Hypothalamus (tissue), 51 donors: ENCODE measurements at regions not wholly inside any gene's neighbourhood (a gene's known extent, or its start where the extent isn't known, plus 50 kb on each side); places are given as distances from the start of the nearest gene placed in this dataset.

Source experiments
- DNase-seq, 51 donors: peaks; one replicate each; lab custom pipeline; 2025; lab: John Stamatoyannopoulos, UW

DNA sequence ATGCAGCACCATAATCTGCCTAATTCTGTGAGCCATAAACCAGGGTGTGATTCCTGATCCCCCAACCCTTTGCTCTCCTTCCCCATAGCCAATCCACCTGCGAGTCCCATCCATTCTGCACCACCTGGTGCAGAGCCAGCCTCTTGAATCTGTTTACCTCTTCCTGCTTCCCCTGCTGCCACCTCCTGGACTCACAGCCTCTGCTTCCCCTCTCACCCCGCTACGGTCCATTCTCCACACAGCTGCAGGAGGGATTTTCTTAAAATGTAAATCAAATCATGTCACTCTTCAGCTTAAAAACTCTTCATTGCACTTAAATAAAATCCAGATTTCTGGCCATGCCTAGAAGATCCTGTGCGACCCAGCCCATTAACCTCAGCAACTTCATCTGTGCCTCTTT, 186.7 kb downstream of the FOXD2 start:
- no peak for DNase-seq

DNA sequence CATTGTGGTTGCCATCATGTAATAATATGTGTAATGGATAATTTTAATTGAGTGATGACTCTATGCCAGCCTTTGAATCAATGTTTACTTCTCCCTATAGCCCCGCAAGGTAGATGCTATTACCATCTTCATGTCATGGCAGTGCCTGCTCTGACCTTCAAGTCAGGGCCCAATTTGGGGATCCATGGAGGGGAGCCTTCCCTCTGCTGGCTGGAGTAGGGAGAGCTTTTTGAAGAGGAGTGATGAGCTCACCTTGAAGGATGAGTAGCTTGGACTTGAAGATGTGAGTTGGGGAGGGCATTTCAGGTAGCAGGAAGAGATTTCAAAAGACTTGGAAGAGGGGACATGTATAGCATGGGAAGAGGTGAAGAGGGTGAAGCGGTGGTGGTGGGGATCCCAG, 189.2 kb downstream of the FOXD2 start:
- DNase-seq: no peak

DNA sequence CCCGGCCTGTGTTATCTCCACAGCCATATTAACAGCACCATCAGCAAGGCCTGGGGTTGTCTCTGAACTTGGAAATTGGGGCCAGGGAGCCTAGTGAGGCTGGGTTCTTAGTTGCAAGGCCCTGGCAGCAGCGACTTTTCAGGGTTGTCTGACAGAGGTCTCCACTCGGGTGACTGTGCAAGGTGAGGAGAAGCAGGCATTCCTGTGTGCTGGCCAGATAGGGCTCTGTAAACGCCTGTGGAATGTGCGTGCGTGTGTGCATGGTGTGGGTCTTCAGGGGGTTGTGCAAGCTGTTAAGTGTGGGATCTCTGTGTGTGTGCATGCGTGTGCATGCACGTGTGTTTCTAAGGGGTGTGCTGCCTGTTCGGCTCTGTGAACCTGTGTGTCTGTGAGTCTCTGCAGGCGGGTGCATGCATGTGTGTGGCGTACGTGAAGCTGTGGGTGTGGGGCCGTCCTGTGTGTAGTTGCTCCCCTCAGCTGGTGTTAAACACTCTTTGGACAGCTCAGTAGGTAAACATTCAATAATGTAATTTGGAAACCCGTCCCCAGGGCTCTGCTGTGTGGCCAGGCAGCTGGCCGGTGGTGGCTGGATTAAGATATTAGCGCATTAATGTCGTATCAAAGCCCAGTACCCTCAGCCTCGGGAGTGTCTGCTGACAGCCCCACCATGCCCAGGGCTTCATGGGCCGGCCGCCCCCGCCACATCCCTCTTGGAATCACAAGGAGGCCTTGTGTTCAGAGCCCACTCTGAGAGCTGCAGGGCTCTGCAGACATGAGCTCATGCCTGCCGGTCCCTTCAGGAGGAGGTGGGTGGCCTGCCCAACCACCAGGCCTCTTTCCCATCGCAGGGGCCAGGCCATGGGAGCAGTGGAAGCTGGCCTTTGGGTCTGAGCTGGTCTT, 189.9 kb downstream of the FOXD2 start:
- no peak for DNase-seq

DNA sequence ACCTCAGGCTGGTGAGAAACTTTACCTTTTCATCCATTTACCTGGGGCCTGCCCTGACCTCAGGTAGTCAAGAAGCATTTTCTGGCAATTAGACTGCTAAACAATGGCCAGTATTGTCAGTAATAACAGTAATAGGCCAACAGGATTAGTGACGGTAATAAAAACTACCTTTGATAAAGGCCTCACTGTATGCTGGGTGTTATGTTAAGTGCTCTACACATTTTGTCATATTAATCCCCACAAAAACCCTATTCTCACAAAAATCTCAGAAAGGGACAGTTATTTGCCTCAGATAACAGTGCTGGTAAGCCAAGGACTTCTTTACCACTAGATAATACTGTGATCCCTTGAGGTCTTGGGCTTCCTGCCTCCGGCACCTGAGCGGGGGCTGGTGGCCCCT, 191.4 kb downstream of the FOXD2 start:
- DNase-seq: no peak

DNA sequence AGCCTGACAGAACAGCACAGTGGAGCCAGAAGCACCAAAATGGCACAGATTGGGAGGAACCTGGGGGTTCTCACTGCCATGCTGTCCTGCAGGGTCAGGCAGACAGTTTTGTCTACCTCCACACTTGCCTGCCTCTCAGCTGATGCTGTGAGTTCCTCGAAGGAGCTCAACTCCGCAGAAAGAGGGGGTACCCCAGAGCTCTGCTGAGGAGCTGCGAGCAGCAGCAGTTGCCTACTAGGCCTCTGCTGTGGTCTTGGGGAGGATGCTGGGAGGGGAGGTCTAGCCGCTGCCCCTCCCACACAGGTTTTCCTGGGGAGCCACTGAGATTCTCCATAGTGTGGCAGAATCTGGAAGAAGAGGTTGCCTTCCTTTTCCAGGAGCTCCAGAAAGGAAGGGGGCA, 192.5 kb downstream of the FOXD2 start:
- no peak for DNase-seq

DNA sequence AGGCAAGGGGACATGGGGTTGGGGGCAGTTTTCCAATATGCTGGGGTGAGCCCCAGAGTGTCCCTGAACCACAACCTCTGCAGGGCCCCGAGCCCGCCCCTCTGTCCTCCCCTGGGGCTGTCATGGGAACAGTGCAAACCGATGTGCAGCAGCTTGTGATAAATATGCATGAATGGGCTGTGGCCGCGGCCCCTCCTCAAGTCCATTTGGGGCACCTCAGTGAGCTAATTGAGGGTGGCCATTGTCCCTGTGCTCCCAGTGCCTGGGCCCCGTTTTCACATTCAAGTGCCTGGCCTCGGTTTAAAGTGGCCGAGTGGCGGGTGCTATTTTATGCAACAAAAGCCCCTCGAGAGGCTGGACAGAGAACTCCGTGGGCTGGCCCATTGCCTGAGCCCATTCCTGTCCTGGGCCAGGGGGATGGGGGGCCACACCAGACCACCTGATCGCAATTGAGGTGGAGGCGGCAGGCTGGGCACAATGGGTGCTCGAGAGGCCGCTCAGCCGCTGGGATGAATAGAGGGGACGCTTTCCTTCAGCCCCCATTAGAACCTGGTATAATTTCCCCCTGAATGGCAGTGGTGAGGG, 193.7 kb downstream of the FOXD2 start:
- DNase-seq: no peak

DNA sequence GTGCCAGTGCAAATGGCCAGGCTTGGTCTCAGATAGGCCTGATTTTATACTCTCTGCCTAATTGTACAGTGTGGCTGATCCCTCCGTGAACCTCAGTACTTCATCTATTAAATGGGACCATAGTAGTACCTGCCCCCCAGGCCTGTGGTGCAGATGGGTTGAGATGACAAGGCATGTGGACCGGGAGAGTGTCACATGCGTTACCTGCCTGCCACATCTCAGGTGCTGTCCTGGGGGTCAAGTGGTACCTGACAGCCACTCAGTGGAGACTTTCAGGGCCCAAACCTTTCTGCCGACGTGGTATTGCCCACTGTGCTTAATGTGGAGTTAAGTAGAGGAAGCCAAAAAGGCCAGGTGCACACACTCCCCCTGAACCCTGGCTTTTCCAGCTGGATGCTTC, 197.3 kb downstream of the FOXD2 start:
- DNase-seq: no peak

DNA sequence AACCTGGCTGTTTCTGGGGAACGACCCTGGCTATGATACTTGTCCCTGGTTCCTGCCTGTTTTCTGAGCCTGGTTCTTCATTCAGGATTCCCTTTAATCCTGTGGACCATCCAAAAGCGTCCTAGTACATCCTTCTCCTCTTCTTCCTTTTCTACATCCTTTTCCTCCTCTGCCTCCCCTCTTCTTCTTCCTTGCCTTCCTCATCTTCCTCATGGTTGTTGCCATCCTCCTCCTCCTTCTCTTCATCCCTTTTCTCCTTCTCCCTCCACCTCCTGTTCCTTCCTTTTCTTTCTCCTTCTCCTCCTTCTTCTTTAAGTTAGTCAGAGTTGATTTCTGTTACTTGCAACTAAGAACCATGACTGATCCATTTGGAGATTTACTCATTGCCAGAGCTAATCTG, 197.8 kb downstream of the FOXD2 start:
- no peak for DNase-seq

DNA sequence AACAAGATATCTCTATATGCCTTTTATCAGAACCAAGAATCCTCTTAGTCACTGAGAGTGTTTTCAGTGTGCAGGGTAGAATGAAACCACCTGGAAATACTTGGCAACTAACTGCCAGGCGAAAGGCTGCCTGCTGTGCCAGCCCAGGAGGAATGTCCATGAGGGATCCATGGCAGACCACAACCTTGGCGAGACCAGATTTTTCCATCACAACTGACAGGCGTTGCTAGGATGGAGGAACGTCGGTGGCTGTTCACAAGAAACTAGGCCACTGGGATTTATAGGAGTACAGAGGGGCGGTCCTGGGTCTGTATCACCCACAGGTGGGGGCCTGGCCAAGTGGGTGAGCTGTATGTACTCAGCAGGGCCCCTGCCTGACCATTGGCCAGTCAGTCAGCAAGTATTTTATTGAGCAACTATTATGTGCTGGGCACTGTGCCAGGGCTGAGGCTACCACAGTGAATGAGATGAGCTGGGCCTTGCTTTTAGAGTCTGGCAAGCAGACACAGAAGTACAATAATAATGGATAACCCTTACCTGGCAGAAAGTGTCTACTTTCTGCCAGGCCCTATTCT, 199.4 kb downstream of the FOXD2 start:
- DNase-seq: no peak

DNA sequence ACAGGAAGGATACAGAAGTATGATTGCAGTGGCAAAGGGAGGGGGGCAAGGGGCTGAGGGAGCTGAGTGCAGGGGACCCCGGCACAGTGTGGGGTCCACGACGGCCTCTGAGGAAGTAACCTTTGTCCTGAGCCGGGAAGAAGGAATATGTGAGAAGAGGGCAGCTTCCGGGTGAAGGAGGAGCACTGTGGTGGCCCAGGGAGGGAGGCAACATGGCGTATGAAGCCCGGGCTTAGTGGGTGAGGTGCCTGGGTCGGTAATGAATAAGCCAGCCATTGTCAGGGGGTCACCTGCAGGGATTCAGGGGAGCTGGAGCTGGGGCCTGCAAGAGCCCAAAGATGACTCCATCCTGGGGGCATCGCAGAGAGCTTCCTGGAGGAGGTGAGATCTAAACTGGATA, 200.4 kb downstream of the FOXD2 start:
- no peak for DNase-seq

DNA sequence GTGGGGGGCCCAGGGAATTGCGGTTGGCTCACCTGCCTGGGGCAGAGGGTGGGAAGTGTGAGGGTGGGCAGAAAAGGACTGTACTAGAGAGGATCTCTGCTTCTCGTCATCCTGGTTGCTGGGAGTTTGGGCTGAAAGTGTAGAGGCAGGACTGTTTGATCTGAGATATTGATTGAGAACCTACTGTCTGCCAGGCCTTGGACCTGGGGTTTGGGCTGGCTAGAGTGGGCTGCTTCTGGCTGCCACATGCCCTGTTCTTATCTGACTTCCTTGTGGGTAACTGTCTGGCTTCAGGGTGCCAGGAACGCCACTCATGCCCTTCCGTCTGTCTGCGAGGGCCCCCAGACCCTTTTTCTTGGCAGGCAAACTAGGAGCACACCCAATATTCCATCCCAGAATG, 200.9 kb downstream of the FOXD2 start:
- no peak for DNase-seq

DNA sequence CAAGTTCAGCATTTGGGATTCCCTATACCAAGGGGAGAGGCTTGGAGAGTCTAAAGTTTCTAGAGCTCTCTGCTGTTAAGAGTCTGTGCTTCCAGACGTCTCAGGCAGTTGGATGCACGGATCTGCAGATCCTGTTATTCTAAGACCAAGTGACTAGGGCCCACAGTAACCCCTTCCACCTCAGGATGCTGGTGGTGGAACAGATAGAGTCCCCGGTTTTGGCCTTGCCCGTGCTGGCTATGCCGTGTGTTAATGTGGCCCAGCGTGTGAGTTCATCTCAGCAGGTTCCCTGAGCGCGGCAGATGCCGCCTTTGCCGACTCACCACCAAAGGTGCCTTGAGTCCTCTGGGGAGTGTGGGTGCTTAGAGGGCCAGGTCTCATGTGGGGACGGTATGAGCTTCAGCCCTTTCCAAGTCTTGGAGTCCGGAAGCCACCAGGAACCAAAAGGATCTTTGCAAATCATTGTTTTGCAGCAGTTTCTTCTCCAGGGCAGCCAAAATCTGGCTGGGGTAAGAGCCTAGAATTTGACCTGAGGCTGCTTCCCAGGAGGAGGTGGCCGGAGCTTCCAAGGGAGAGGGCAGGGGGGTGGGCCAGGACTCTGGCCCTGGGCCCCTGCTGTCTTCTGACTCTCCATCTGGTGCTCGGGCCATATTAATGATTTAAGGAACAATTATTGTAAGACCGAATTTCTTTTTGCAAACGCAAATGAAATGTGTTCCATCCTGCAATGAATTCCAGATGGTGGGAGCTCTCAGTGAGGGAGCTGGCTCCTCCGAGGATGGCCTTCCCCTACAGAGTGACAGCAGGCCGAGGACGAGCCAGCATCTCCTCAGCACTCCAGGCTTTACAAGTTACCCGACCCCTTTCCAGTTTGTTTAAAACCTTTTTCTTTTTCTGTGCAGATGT, 205.7 kb downstream of the FOXD2 start:
- DNase-seq: no peak

DNA sequence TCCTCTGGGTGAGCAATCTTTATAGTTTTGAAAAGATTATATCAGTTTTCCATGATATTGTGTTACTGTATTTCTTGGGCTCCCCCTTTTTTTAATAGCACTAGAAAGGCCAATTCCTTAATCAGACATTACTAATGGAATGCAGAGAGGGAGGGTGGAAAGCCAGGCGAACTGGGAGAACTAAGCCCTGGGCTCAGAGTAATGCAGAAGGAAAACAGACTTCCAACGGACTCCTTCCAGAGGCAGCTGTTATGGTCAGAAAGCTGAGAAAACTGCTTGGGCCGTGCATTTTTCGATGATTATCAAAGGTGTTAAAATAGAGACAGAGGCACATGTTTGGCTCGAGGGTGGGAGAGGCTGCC, 206.3 kb downstream of the FOXD2 start:
- DNase-seq: no peak

DNA sequence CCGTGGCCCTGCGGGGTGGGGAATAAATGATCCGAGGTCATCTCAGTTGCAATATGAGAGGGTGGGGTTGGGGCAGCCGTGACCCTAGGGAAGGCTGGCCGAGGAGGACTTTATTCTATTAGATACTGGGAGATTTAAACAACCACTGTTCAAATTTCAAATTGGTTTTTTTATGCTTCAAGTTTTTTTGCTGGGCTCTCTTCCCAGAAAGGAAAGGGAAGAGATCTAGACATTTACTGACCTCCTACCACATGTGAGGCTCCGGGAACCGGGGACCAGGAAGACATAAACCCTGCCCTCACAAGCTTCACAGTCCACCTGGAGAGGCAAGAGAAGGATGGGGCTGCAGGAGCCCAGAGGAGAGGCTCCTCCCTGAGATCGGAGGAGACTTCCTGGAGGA, 207.3 kb downstream of the FOXD2 start:
- DNase-seq: no peak

DNA sequence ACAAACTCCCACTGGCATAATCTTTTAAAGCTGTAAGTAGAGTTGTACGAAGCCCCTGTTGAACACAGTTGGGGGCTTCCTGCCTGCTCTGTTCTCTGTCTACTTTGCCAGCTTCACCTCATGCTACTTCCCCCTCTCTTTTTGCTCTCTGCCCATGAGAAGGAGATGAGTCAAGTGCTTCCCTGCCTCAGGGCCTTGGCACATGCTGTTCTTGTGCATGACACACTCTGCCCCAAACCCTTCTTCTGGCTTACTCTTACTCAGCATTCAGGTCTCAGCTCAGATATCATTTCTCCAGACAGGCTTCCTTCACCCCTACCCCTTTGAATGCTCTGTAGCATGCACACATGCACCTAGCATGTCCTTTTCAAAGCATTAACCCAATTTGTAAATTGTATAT, 208.8 kb downstream of the FOXD2 start:
- DNase-seq: no peak

DNA sequence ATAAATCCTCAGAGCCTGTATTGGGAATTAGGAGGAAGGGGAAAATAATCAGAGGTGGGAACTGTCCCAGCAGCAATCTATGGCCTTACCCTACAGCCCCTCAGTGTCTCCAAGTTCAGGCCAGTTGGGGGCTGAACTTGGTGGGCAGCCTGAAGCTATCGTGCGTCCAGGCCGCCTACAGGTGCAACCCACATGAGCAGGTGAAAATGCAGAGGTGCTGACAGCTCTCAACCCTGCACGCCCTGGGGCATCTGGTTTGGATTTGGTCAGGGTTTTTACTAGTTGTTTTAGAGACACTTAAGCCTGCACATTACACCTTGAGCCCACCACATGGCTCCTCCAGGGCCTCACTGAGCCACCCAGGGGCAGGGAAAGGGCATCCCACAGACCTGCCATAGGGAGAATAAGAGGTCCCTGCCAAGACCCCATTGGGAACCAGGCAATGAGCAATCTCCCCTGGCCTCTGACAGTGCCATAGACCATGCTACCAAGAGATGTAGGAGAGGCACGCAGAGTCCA, 209.5 kb downstream of the FOXD2 start:
- no peak for DNase-seq

DNA sequence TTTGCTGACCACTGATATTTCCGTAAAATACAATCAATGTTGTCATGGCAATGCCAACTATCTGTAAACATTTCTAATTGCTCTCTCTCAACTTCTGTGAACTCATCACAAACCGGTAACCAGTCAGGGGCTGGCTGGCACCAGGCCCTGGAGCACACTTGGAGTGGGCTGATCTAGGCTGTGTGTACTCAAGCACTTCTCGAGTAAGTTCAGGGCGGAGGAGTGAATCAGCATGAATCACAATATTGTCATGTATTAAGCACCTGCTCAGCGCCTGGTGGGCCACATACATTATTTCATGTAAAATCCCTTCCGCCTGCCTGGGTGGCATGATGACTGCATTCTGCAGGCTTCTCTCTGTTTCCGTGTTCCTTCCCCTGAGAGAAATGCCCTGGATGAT, 212.4 kb downstream of the FOXD2 start:
- peak in 2 of 51 donors; percentile 3 to 14 for DNase-seq

DNA sequence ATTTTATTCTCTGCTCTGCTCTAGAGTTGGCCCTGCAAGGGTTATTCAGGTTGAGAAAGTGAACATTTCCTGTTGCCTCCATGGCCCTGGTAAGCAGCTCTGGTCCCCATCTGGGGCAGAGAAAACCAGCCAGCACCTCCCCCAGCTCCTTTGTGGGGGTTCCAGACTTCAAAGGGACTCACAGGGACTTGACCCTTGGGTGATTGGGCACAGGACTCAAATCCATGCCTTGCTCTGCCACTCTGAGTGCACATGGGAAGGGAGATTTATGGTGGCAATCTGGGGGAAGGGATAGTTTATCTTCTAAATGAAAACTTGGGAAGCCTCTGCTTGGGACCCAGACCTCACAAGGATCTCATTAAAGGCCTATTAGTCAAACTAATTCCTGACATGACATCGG, 212.8 kb downstream of the FOXD2 start:
- DNase-seq: no peak

DNA sequence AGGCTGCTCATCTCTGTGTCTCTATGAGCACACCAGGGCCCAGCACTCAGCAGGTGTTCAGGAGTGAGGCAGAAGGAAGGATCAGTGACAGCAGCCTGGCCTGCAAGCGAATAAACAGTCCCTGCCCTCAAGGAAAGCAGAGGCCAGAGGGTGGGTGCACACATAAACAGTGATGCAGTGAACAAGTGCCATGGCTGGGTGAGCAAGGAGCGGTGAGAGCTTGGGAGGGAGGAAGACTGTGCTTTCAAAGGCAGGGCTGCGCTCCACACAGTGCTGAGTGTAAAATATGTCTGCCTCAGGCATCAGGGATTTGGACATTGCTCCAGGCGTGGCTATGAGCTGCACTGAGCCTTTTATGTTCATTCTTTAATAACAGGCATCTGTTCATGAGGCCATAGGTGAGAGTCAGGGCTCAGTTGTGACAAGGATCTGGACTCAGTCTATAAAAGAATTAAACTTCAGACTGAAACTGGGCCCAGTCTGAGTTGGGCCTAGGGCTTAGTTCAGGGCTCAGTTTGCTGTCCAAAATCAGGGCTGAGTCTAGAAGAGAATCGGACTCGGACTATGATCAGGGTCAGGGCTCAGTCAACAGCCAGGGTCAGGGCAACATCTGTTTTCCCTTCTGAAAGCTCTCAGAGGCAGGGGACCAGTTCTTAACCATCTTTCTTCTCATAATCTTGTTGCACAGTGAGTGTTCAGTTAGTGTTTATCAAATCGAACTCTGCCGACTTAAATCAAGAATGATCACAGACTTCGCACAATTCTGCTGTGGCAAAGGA, 213.7 kb downstream of the FOXD2 start:
- no peak for DNase-seq
